ENCODE measurements at regions not wholly inside any gene's neighbourhood (a gene's known extent, or its start where the extent isn't known, plus 50 kb on each side); places are given as distances from the start of the nearest gene placed in this dataset.

DNA sequence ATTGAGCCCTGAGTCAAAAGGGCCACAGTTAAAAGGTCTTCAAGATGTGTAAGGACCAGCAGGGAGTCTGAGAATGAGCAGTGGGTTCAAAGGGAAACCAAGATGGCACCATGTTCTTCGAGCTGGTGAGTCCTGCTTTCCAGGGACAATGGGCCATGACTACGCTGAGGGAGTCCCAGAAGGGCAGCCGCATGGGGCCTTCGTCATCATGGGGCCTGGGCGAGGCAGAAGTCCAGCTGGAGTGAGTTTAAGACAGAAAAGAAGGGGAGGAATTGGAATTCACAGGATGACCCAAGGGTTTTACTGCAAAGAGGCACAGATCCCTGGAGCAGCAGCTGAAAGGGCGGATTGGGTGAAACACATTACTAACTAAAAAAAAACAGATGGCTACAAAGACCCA is 340.8 kb upstream of the MYT1L start:
- TF ChIP-seq, protein P1, sequence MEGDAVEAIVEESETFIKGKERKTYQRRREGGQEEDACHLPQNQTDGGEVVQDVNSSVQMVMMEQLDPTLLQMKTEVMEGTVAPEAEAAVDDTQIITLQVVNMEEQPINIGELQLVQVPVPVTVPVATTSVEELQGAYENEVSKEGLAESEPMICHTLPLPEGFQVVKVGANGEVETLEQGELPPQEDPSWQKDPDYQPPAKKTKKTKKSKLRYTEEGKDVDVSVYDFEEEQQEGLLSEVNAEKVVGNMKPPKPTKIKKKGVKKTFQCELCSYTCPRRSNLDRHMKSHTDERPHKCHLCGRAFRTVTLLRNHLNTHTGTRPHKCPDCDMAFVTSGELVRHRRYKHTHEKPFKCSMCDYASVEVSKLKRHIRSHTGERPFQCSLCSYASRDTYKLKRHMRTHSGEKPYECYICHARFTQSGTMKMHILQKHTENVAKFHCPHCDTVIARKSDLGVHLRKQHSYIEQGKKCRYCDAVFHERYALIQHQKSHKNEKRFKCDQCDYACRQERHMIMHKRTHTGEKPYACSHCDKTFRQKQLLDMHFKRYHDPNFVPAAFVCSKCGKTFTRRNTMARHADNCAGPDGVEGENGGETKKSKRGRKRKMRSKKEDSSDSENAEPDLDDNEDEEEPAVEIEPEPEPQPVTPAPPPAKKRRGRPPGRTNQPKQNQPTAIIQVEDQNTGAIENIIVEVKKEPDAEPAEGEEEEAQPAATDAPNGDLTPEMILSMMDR (IDR thresholded peaks at IDR 0.05; ENCODE audit: low read depth, low read length): no peak
- no peak for TF ChIP-seq EZH2phosphoT487 (IDR thresholded peaks at IDR 0.05; ENCODE audit: low read depth)
- H3K36me3 ChIP-seq (replicated peaks; ENCODE audit: low read depth, low read length): no peaks in the 10 kb centered on the region
- no peaks in the 10 kb centered on the region for H3K9me3 ChIP-seq (ENCODE audit: insufficient read depth, low read length)
- no peak overlapping the region for H3K27ac ChIP-seq (ENCODE audit: low read length)
- H2AFZ ChIP-seq (ENCODE audit: low read depth, low read length): no peak overlapping the region
- no peaks in the 10 kb centered on the region for H3K79me2 ChIP-seq (ENCODE audit: low read length)
- H3K4me2 ChIP-seq (ENCODE audit: low read length): no peak overlapping the region
- no peak overlapping the region for H3K9ac ChIP-seq (ENCODE audit: low read length)
- no peaks in the 10 kb centered on the region for H4K20me1 ChIP-seq (ENCODE audit: insufficient read depth, low read length)
- no peak overlapping the region for H3K4me3 ChIP-seq (ENCODE audit: low read length)
- H3K4me1 ChIP-seq (ENCODE audit: low read length): no peaks in the 10 kb centered on the region
- no peaks in the 10 kb centered on the region for H3K27me3 ChIP-seq (ENCODE audit: low read depth, low read length)

DNA sequence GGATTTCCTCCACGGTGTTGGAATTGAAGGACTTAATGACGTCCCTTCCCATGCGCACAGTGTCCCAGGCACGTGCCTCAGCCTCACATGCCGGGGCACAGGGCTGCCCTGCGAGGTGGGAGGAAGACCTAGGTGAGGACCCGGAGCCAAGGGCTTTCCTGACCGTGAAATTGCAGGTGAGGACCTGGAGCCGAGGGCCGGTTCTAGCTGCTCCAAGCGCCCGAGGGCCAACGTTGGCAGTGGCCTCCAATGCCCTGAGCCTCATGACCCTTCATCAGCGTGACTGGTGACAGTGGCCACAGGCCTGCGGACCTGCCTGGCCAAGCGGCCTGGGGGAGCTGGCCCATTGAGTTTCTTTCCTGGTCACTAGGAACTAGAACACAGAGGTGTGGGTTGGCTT is 338.2 kb upstream of the MYT1L start:
- H3K9ac ChIP-seq (ENCODE audit: low read length): no peak overlapping the region
- H2AFZ ChIP-seq (ENCODE audit: low read depth, low read length): no peak overlapping the region
- H3K9me3 ChIP-seq (ENCODE audit: insufficient read depth, low read length): no peaks in the 10 kb centered on the region
- no peaks in the 10 kb centered on the region for H4K20me1 ChIP-seq (ENCODE audit: insufficient read depth, low read length)
- H3K27me3 ChIP-seq (ENCODE audit: low read depth, low read length): no peaks in the 10 kb centered on the region
- no peaks in the 10 kb centered on the region for H3K79me2 ChIP-seq (ENCODE audit: low read length)
- no peak overlapping the region for H3K4me2 ChIP-seq (ENCODE audit: low read length)
- H3K4me3 ChIP-seq (ENCODE audit: low read length): no peak overlapping the region
- no peaks in the 10 kb centered on the region for H3K36me3 ChIP-seq (replicated peaks; ENCODE audit: low read depth, low read length)
- no peak overlapping the region for H3K27ac ChIP-seq (ENCODE audit: low read length)
- no peaks in the 10 kb centered on the region for H3K4me1 ChIP-seq (ENCODE audit: low read length)
- TF ChIP-seq, protein P1 (IDR thresholded peaks at IDR 0.05; ENCODE audit: low read depth, low read length): no peak
- no peak for TF ChIP-seq EZH2phosphoT487 (IDR thresholded peaks at IDR 0.05; ENCODE audit: low read depth)

DNA sequence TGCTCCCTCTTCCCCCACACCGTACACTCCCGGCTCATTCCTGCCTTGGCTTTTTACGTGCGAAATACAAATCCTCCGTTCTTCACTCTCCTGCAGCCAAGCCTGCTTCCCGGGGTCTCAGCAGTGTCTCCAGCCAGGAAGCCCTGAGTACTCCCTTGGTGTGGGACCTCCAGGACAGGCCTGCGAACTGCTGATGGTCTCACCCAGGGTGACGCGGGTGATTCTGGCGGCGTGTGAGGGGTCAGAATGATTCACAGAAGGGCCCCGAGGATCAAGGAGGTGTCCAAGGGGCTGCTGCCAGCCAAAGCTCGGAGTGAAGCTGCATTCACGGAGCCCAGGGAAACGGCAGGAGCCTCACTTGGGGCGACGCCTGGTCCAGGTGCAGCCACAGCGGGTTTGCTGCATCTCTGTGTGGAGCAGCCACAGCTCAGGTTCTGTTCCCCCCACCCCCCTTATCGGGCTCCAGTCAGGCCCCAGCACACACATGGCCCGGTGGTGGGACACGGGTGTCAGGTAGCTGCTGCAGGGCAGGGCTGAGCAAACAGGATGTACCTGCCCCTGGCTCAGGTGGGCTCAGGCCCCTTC is 337.7 kb upstream of the MYT1L start:
- Histone ChIP-seq H3K4me3 (ENCODE audit: low read length) (no peak overlapping the region), H3K4me1 (ENCODE audit: low read length) (no peaks in the 10 kb centered on the region), H3K79me2 (ENCODE audit: low read length) (no peaks in the 10 kb centered on the region), H3K36me3 (replicated peaks; ENCODE audit: low read depth, low read length) (no peaks in the 10 kb centered on the region), H3K4me2 (ENCODE audit: low read length) (no peak overlapping the region), H4K20me1 (ENCODE audit: insufficient read depth, low read length) (no peaks in the 10 kb centered on the region), H3K9ac (ENCODE audit: low read length) (no peak overlapping the region), H3K27ac (ENCODE audit: low read length) (no peak overlapping the region), H2AFZ (ENCODE audit: low read depth, low read length) (no peak overlapping the region), H3K9me3 (ENCODE audit: insufficient read depth, low read length) (no peaks in the 10 kb centered on the region), H3K27me3 (ENCODE audit: low read depth, low read length) (no peaks in the 10 kb centered on the region)
- TF ChIP-seq, protein P1 (IDR thresholded peaks at IDR 0.05; ENCODE audit: low read depth, low read length): no peak
- TF ChIP-seq EZH2phosphoT487 (IDR thresholded peaks at IDR 0.05; ENCODE audit: low read depth): no peak

DNA sequence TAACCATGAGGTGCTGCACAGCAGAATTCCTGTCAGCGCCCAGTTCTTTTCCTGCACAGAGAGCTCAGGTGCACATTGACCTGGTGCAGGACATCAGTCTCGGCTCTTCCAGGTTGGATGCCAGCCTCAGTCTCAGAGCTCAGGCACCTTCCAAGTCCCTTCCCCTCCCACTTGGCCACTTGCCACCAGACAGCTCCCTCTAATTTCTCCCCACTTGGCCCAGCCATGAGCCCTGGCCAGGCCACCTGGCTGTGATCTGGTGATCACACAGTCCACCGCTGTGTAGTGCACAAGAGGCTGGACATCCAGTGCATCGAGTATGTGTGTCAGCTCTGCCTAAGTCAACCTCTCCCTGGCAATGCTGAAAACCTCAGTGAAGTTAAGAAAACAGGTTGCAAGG is 336.6 kb upstream of the MYT1L start:
- no peak overlapping the region for H2AFZ ChIP-seq (ENCODE audit: low read depth, low read length)
- no peaks in the 10 kb centered on the region for H3K36me3 ChIP-seq (replicated peaks; ENCODE audit: low read depth, low read length)
- H3K4me2 ChIP-seq (ENCODE audit: low read length): no peak overlapping the region
- no peak overlapping the region for H3K9ac ChIP-seq (ENCODE audit: low read length)
- TF ChIP-seq, protein P1 (IDR thresholded peaks at IDR 0.05; ENCODE audit: low read depth, low read length): no peak
- TF ChIP-seq EZH2phosphoT487 (IDR thresholded peaks at IDR 0.05; ENCODE audit: low read depth): no peak
- no peaks in the 10 kb centered on the region for H3K9me3 ChIP-seq (ENCODE audit: insufficient read depth, low read length)
- H3K27ac ChIP-seq (ENCODE audit: low read length): no peak overlapping the region
- H4K20me1 ChIP-seq (ENCODE audit: insufficient read depth, low read length): no peaks in the 10 kb centered on the region
- no peaks in the 10 kb centered on the region for H3K79me2 ChIP-seq (ENCODE audit: low read length)
- H3K4me3 ChIP-seq (ENCODE audit: low read length): no peak overlapping the region
- H3K4me1 ChIP-seq (ENCODE audit: low read length): no peaks in the 10 kb centered on the region
- H3K27me3 ChIP-seq (ENCODE audit: low read depth, low read length): no peaks in the 10 kb centered on the region
